HEK293T (cell line): ENCODE measurements at regions not wholly inside any gene's neighbourhood (a gene's known extent, or its start where the extent isn't known, plus 50 kb on each side); places are given as distances from the start of the nearest gene placed in this dataset.

Experiments used
- CTCF ChIA-PET: fragments of 350-600 bp; formaldehyde crosslinking; extraction: SDS; loops from one replicate; lab custom pipeline; 2021; ENCODE audit warnings: antibody characterized with exemption, inconsistent platforms; lab: Yijun Ruan, JAX
- POLR2A ChIA-PET: fragments of 350-600 bp; formaldehyde crosslinking; extraction: SDS; loops from one replicate; lab custom pipeline; 2020; ENCODE audit warnings: antibody characterized with exemption, inconsistent platforms; lab: Yijun Ruan, JAX
- DNase-seq: peaks from one replicate; pipeline ENCODE4 v3.0.0; 2012; ENCODE audit warnings: mixed read lengths; ENCODE audit errors: extremely low spot score
- ARNT ChIP-seq: fragments of 450-650 bp; IDR thresholded peaks from 2 replicates; pipeline ENCODE4 v1.6.1; 2017; ENCODE audit warnings: mild to moderate bottlenecking
- BHLHE40 ChIP-seq: fragments of 450-650 bp; IDR thresholded peaks from 2 replicates; pipeline ENCODE4 v1.6.1; 2016; ENCODE audit warnings: mild to moderate bottlenecking, moderate library complexity, borderline replicate concordance
- CTBP1 ChIP-seq: fragments of 450-650 bp; IDR thresholded peaks from 2 replicates; pipeline ENCODE4 v1.6.1; 2016; ENCODE audit warnings: borderline replicate concordance
- ELF4 ChIP-seq: fragments of 450-650 bp; IDR thresholded peaks from 2 replicates; pipeline ENCODE4 v1.6.1; 2017; ENCODE audit warnings: antibody characterized with exemption
- FOXA1 ChIP-seq: fragments of 450-650 bp; IDR thresholded peaks from 2 replicates; pipeline ENCODE4 v1.6.1; 2016; ENCODE audit warnings: mild to moderate bottlenecking
- FOXK2 ChIP-seq: fragments of 450-650 bp; IDR thresholded peaks from 2 replicates; pipeline ENCODE4 v1.6.1; 2016; ENCODE audit warnings: mild to moderate bottlenecking
- FOXM1 ChIP-seq: fragments of 450-650 bp; IDR thresholded peaks from 2 replicates; pipeline ENCODE4 v1.6.1; 2017; ENCODE audit warnings: mild to moderate bottlenecking, borderline replicate concordance
- HDGF ChIP-seq: fragments of 450-650 bp; IDR thresholded peaks from 2 replicates; pipeline ENCODE4 v1.6.1; 2017; ENCODE audit warnings: antibody characterized with exemption, borderline replicate concordance
- L3MBTL2 ChIP-seq: fragments of 450-650 bp; conservative IDR thresholded peaks from 2 replicates; pipeline ENCODE4 v1.6.1; 2016; ENCODE audit warnings: mild to moderate bottlenecking
- LEF1 ChIP-seq: fragments of 450-650 bp; IDR thresholded peaks from 2 replicates; pipeline ENCODE4 v1.6.1; 2017; ENCODE audit warnings: mild to moderate bottlenecking, borderline replicate concordance
- NFRKB ChIP-seq: fragments of 450-650 bp; IDR thresholded peaks from 2 replicates; pipeline ENCODE4 v1.6.1; 2016; ENCODE audit warnings: mild to moderate bottlenecking, moderate library complexity
- PKNOX1 ChIP-seq: fragments of 450-650 bp; IDR thresholded peaks from 2 replicates; pipeline ENCODE4 v1.6.1; 2016
- SP1 ChIP-seq: fragments of 450-650 bp; IDR thresholded peaks from 2 replicates; pipeline ENCODE4 v1.6.1; 2017
- SUZ12 ChIP-seq: fragments of 450-650 bp; IDR thresholded peaks from 2 replicates; pipeline ENCODE4 v1.6.1; 2016; ENCODE audit warnings: mild to moderate bottlenecking
- TARDBP ChIP-seq: fragments of 450-650 bp; IDR thresholded peaks from 2 replicates; pipeline ENCODE4 v1.6.1; 2016
- ZNF384 ChIP-seq: fragments of 450-650 bp; IDR thresholded peaks from 2 replicates; pipeline ENCODE4 v1.6.1; 2016

- POLR2A ChIA-PET: no interaction called here
- DNase-seq: no peak
- TF ChIP-seq TARDBP (no peak), NFRKB (no peak), PKNOX1 (no peak), CTBP1 (no peak), FOXM1 (no peak), BHLHE40 (no peak), ZNF384 (no peak), FOXK2 (no peak), LEF1 (no peak), L3MBTL2 (no peak), SUZ12 (no peak), ARNT (no peak), FOXA1 (no peak), ELF4 (no peak), SP1 (no peak), HDGF (no peak)
- CTCF ChIA-PET: no interaction called here
Observed at GRCh38 chr1:38332649-38333310, 286.2 kb upstream of the POU3F1 start.

GRCh38 chr1:38331496-38332210 is 285.1 kb upstream of the POU3F1 start:
- TF ChIP-seq SP1 (no peak), TARDBP (no peak), L3MBTL2 (no peak), PKNOX1 (no peak), NFRKB (no peak), ARNT (no peak), ZNF384 (no peak), FOXK2 (no peak), FOXM1 (no peak), FOXA1 (no peak), SUZ12 (no peak), CTBP1 (no peak), ELF4 (no peak), LEF1 (no peak), BHLHE40 (no peak)
- ChIA-PET POLR2A (no interaction called here), CTCF (interaction anchor here (0.6 kb wide), 1 partner anchor 246 kb away, joined by 3 read pairs; no protein-coding TSS in a partner anchor)
- DNase-seq: no peak

- TF ChIP-seq BHLHE40 (no peak), FOXM1 (no peak), HDGF (no peak), SUZ12 (no peak), ZNF384 (no peak), ARNT (no peak), NFRKB (no peak), SP1 (no peak)
- ChIA-PET POLR2A (no interaction called here), CTCF (no interaction called here)
- no peak for DNase-seq
Observed at GRCh38 chr1:38330799-38331198, 284.2 kb upstream of the POU3F1 start.

GRCh38 chr1:38329644-38330043 is 283.1 kb upstream of the POU3F1 start:
- ChIA-PET POLR2A (no interaction called here), CTCF (no interaction called here)
- TF ChIP-seq SP1: no peak
- no peak for TF ChIP-seq FOXM1
- TF ChIP-seq ARNT: no peak
- no peak for TF ChIP-seq LEF1
- no peak for TF ChIP-seq HDGF
- no peak for TF ChIP-seq NFRKB
- TF ChIP-seq L3MBTL2: no peak
- no peak for TF ChIP-seq ZNF384
- no peak for TF ChIP-seq PKNOX1
- no peak for TF ChIP-seq SUZ12
- no peak for TF ChIP-seq BHLHE40
- TF ChIP-seq CTBP1: no peak
- no peak for TF ChIP-seq FOXA1
- DNase-seq: no peak

- POLR2A ChIA-PET: no interaction called here
- no peak for DNase-seq
- CTCF ChIA-PET: no interaction called here
- no peak for TF ChIP-seq SP1
- TF ChIP-seq NFRKB: no peak
- TF ChIP-seq FOXM1: no peak
- no peak for TF ChIP-seq LEF1
- no peak for TF ChIP-seq FOXK2
- TF ChIP-seq BHLHE40: no peak
- no peak for TF ChIP-seq SUZ12
- TF ChIP-seq L3MBTL2: no peak
- TF ChIP-seq ZNF384: no peak
- TF ChIP-seq ELF4: no peak
Observed at GRCh38 chr1:38328278-38329035, 281.9 kb upstream of the POU3F1 start.
